HG03565 (cell line): ENCODE measurements at regions not wholly inside any gene's neighbourhood (a gene's known extent, or its start where the extent isn't known, plus 50 kb on each side); places are given as distances from the start of the nearest gene placed in this dataset.
"Not testable (repeated sequence)": the region's sequence is repeated elsewhere in the genome, so short reads cannot be mapped to it uniquely, and the experiment has no call there.

Experiments
- ATAC-seq: cut with Tn5 transposase; IDR thresholded peaks from one replicate; pipeline ENCODE4 v1.9.1; 2021; ENCODE audit warnings: mild to moderate bottlenecking, moderate library complexity; ENCODE audit not compliant: unreplicated experiment

DNA sequence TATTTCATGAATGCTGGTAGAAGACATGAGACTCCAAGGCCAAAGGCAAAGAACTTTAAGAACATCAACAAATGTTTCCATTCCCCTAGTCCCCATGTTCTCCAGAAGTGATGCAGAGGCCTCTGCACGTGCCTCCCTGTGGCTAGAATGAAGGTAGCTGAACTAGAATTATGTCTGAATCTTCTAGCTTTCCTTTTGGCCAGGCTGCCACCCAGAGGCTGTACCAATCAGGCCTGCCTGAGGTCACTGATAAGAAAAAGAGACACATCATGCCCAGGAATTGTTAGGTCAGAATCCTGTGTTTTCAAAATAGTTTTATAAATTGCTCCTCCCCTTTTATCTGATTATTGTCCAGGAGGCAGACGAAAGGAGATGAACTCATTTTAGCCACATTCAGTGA, 188.0 kb upstream of the SLC16A7 start:
- ATAC-seq, result no peak

DNA sequence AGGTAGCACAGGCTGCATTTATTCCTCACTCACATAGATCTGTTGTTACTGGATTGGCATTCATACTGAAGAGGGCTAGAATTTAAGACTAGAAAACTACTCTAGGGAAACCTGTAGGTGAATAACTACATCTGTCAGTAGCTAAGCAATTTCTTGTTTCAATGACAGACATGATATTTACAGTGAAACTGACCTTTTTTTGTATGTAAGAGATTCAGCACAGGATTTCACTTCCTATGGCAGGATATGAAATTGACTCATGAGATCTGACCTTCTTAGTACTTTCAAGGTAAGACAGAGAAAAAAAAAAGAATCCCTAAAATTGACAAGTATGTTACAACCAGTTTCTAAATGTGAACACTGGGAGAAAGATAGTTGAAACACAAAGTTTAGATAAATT, 189.8 kb upstream of the SLC16A7 start:
- no peak for ATAC-seq

DNA sequence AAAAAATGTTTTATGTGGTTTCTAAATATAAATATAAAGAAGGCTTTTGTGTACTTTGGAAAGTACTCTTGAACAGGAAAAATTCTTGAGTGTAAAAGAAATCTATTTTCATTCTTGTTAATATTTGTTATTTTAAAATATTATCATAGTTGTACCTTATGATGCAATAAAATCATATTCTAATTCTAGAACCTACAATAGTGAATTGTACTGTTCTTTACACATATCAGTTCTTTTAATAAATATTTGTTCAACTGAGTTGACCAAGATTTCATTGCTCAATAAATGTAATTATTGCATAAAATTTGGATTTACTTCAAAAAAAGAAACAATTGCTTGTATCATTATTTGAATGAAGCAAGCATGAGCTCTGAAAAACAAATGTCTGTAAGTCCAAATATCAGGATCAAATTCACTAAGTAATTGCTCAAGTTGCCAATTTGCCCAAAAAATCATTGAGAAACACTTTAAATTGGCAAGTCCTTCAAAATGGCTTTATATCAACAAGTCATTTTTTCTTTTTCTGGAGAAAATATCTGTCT, 191.6 kb upstream of the SLC16A7 start:
- no peak for ATAC-seq

DNA sequence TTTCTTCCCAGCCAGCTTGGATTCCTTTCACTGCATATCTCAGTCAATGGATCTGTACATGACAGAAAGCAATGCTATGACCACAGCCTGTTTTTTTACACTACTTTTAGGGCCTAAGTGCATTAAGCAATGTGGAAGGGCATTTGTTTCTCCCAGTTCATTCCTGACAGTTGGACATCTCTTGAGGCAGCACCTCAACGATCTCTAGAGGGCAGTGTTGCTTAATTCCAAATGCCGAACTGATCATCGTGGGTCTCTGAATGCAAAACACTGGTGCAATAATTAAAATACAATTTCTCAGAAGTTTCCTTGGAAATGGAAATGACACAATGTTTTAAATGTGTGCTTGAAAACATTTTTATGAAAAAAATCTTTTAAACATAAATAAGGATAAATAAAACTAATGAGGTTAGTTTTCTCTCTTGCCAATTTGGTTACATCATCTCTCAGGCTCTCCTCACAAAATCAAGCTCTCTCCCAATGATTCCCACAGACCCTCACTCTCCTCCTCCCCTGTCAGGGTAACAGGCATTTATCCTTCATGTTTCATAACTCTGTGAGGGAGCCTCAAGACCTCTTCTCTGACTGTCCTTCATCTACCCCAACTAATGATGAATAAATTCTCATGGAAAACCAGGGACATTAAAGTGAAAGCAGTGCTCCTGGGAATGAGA, 192.4 kb upstream of the SLC16A7 start:
- peak; percentile 73 for ATAC-seq

DNA sequence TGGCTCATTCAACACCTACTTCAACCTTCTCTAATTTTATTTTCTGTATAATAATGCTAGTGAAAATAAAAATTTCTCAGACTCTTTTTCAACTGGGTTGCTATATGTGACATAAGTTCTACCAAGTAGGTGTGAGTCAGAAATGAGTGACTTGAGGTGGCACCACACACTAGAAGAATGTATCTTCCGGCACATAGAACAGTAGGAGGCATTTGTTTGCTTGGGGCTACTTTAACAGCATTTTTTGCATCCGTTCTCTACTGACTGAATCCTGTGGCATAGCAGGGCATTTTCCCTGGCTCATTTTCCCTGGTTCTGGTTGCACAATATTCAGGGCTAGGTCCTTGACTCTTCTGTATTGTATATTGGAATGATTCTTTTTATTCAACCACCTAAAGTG, 194.0 kb upstream of the SLC16A7 start:
- no peak for ATAC-seq

DNA sequence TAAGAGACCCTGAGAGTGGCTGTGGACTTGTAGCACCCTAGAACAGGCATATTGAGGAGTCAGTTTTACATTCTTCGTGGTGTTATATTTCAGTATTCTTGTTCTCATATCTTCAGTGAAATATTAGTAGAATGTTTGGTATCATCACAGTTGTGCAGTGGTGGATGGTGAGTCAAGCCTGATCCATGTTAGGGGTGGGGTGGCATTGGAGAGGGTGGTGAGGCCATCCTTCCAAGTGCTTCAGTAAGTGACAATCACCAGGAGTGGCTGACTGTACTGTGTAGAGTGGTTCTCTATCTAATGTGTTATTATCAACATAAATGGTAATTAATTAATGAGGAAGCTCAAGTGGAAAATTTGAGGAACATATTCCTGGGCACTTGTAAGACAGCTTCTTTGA, 197.7 kb upstream of the SLC16A7 start:
- no peak for ATAC-seq

DNA sequence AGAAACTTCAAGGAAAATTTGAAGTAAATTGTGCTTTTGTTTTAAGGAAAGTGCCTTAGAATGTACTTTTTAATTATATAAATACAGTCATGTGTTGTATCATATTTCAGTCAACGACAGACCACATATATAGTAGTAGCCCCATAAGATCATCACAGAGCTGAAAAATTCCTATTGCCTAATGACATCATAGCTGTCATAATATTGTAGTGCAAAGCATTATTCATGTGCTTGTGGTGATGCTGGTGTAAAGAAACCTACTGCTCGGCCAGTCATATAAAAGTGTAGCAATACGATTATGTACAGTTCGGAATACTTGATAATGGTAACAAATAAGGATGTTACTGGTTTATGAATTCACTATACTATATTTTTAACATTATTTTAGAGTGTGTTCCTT, 198.9 kb upstream of the SLC16A7 start:
- ATAC-seq, result no peak

DNA sequence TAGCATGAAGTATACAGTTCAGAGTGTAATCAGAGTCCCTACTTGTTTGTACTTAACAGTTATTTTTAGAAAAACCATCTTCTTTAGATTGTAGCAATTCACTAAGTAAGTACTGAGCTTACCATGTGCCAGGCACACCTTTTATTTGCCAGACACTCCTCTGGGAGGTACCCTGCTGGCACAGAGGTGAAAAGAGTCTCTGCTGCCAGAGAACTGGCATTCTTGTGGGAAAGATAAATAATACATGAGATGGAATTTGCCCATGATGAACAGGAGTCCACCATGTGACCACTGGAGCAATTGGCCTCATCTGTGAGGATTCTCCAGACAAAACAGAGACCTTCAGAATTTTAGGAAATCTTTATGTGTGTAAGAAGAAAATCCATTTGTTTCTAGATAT, 199.3 kb upstream of the SLC16A7 start:
- no peak for ATAC-seq

DNA sequence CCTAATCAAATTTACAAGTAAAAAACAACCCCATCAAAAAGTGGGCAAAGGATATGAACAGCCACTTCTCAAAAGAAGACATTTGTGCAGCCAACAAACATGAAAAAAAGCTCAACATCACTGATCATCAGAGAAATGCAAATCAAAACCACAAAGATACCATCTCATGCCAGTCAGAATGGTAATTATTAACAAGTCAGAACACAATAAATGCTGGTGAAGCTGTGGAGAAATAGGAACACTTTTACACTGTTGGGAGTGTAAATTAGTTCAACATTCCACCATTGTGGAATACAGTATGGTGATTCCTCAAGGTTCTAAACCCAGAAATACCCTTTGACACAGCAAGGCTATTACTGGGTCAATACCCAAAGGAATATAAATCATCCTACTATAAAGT, 200.5 kb upstream of the SLC16A7 start:
- not testable (repeated sequence) for ATAC-seq

DNA sequence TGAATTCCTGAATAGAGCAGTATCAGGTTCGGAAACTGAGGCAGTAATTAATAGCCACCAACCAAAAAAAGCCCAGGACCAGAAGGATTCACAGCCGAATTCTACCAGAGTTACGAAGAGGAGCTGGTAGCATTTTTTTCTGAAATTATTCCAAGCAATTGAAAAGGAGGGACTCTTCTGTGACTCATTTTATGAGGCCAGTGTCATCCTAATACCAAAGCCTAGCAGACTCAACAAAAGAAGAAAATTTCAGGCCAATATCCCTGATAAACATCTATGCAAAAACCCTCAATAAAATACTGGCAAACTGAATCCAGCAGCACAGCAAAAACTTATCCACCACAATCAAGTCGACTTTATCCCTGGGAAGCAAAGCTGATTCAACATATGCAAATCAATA, 202.3 kb upstream of the SLC16A7 start:
- ATAC-seq, result no peak

DNA sequence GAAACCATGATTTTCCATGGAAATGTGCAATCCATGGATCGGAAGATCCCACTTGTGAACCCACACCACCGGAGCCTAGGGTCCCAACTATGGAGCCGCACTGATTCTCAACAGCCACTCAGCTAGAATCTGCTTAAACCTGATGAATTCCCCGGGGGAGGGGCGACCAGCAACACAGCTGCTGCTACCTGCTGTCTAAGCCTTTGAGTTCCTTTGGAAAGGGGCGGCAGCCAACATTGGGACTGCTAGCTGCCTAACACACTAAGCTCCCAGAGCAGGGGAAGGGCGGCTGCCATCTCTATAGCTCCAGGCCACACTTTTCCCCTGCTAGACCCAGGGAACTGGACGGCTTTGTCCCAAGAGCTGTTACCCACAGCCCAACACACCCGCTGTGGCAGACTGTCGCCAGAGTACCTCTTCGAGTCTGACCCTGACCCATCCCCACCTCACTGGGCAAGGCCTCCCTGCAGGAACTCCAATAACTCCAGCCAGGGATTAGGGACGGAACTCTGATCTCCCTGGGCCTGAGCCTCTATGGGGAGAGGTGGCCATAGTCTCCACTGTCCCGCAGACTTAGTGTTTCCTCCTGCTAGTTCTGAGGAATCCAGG, 205.8 kb upstream of the SLC16A7 start:
- no peak for ATAC-seq

DNA sequence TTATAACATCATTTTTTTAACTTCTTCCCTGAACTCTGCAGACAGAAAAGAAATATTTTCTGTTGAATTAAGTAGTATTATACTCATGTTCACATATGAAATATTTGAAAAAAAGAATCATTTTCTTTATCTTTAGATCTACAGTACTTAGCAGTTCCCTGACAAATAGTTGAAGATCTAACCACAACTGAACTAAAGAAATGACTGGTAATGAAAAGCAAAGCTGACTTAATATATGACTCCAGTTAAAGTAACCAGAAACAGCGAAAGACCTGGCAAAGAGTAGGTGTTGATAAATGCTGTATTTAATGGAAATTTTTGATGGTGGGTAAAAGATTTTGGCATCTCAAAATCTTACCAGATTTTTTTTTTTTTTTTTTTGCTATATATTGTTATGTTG, 207.1 kb upstream of the SLC16A7 start:
- no peak for ATAC-seq

DNA sequence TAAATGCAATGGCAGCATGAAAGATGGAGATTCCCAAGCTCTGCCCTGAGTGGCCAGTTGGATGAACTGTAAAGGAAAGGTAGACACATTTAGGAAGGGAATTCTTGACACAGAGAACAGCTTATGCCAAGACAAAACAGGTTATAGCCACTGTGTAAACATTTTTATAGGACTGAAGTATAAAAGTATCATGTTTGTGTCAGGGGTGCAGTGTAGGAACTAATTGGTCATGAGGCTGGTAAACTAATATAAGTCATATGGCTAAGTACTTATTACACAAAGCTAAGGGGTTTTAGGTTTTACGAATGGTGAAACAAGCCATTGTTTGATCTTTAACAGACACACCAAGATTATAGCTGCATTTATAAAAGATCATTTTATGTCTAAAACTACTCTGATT, 207.7 kb upstream of the SLC16A7 start:
- no peak for ATAC-seq

DNA sequence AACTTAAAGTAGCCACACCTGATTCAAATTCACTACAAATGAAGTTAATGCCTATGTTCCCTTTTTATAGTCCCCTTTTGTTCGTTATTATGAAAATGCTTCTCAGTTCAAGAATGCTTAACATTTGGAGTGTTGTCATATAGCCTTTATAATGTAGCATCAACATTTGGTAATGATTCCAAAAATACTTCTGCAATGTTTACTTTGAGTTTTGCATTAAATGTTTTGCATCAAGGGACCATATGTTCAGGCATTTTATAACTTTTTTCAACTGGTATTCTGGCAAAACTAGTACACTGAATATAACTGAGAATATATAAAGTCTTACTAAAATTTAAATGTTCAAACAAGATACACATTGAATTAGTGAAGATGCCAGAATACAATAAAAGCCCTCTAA, 209.6 kb upstream of the SLC16A7 start:
- no peak for ATAC-seq

DNA sequence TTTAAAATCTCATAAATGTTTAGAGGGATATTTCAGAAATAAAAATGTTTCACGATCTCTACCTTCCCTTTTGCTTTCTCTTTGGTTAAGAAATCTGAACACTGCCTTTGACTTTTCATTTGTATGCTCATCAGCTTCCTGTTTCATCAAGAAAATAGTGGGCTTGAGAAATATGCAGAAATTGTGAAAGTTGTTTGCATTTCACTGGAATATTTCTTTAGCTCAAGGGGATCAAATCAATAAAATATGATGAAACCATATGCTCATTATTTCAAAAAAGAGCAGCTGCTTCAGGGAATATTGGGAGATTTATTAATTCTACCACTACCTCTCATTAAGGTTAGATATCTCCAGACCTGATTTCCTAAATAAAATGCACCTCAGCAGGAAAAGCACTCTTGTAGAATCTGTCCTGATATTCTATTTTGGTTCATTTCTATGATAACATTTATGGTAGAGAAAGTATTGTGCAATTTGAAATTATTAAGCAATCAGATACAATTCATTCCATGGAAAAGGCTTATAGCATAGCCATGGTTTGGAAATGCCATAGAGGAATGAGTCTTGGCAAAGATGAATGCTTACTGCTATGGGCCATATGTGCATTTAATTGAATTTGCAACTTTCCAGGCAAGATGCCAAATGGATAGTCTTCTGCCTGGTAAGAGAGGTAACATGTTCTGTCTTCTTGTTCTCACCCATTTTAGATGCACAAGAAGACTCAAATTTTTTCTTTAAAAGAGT, 212.6 kb upstream of the SLC16A7 start:
- ATAC-seq, result no peak

DNA sequence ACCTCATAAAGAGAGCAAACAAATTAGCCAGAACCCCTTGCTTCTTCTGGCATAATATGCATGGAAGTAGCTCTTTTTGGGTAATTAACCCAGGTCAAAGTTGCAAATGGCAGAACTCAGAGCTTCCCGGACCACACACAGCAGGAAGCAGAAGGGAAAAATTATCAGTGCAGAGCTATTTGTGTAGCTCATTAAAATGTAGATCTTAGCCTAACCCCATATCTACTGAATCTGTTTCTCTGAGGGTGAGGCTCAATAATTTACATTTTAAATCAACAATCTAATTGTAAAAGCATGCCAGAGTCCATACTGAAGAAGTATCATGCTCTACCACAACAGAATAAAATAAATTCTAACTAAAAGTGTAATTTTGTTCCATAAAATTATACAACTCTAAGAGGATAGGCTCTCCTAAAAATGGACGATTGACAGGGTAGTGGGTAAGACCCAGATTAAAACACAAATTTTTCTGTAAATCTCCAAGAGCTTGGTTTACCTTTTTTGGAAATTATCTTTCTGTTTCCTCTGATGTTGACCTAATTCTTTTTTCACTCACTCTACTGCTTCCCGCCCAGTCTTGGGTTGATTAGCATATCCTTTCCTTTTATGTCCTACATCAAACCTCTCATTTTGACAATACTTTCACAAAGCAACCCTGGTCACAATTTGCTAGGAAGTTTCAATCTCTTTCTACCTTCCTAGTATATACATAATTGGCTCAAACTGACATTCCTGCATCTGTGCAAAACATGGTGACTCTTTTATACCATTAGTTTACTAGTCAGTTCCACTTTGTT, 213.3 kb upstream of the SLC16A7 start:
- ATAC-seq, result no peak

DNA sequence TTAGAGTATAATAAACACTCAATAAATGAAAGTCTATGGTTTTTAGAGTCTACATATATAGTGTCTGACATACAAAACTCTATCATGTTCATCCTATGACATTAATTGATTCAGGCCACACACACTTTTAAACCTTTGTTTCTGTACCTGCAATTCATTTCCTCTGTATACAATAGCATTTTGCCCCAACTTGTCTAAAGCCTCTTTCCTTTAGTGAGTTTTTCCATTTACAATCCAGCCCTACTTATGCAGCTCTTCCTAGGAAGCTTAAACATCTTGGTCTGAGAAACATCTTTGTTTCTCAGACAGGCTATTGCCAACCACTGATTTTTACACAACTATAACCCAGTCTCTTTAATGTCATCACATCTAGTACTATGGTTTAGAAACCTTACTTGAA, 214.7 kb upstream of the SLC16A7 start:
- no peak for ATAC-seq

DNA sequence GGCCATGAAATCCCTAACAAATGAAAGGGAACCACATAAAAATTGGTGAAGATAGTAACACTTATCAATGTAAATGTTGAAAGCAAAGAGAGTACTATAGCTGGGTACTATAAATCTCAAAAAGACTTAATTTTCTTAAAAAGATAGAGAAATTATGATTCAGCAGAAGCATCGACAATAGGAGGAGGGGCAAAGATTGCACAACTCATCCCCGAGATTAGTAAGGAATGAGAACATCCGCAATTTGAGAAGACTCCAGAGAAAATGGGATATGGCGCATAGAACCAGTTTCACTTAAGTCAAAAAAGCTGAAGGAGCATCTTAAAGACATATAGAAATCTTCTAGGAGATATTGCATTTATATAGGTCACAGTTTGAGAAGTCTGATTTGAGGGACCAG, 220.2 kb upstream of the SLC16A7 start:
- ATAC-seq, result no peak

DNA sequence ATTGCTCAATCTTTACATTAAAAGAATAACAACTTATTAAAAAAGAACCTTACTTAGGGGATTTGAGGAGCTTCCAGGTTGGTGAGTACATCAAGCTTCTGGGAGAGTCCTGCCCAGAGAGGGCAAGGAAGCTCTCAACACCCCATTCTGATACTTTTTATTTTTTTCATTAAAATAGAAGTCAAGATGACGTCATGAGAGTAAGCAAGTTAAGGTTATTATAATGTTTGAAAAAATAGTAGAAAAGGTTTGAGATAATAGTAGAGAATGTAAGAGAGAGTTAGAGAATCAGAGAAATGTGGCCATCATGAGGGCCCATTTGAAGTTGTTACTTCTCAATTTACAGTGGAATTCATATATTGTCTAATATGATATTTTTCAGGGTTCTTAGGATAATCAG, 221.0 kb upstream of the SLC16A7 start:
- ATAC-seq, result no peak

DNA sequence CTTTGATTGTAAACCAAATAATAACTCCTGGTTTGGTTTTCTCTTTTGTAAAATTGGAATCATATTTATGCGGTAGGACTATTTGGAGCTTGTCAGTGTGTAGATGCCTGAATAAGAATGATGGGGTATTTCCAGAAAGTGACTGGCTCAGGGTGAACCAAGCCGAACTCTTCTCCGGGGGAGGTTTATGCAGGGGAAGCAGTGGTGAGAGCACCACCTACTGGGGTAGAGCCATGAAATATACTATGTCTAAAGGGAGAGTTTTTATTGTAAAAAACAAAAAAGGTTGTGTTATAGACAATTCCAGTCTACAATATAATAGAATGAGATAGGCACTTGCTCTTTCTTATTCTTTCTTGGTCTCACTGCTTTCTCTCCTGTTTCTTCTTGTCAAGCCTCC, 222.9 kb upstream of the SLC16A7 start:
- peak; percentile 45 for ATAC-seq

DNA sequence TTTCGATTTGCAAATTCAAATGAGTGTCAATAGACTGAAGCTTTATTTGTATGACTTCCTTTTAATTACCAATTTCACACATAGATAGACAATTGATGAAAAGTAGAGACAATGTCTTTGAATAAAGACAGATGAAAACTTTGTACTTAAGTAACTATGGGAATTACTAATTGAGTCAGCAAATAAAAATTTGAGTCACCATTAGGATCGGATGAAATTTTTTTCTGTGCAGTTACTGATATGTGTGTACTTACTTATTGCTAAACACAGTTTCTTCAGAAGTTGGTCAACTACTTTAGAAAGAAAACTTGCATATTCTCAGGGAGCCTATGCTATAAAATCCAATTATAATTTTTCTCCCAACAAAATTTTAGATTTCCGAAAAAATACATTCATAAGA, 224.9 kb upstream of the SLC16A7 start:
- ATAC-seq, result no peak
